ENCODE measurements at regions not wholly inside any gene's neighbourhood (a gene's known extent, or its start where the extent isn't known, plus 50 kb on each side); places are given as distances from the start of the nearest gene placed in this dataset.

DNA sequence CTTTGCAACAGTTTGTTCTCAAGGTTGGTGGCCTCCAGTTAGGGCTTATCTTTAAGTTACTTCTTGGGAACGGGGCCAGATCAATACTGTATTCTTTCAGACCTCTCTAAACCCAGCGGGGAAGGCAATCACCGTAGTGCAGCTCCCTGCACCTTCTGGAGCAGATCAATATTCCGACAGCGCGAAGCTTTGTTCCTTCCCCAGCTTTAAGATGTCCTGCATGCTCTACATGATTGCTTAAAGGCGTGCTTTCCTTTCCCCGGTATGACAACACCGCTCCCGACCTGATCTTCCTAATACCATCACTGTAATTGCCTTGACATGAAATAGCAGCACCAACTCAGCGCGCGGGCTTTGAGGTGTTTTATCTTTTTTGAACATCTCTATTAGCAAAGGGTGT lies 755.2 kb downstream of the NR2F2 start:
- peaks cover 0 to 12% (median 3%) of the 10 kb centered on the region in 6 donors for H3K9me3 Mint-ChIP-seq
- DNase-seq, result no peak
- H3K27ac Mint-ChIP-seq, result no peak overlapping the region
- no peaks in the 10 kb centered on the region for H3K36me3 Mint-ChIP-seq
- peaks cover 0 to 6% (median 2%) of the 10 kb centered on the region in 3 donors for H3K27me3 Mint-ChIP-seq (ENCODE audit: low read depth in 3 of 3)
- no peak overlapping the region for H3K4me3 Mint-ChIP-seq
- H3K4me1 Mint-ChIP-seq, result no peaks in the 10 kb centered on the region

DNA sequence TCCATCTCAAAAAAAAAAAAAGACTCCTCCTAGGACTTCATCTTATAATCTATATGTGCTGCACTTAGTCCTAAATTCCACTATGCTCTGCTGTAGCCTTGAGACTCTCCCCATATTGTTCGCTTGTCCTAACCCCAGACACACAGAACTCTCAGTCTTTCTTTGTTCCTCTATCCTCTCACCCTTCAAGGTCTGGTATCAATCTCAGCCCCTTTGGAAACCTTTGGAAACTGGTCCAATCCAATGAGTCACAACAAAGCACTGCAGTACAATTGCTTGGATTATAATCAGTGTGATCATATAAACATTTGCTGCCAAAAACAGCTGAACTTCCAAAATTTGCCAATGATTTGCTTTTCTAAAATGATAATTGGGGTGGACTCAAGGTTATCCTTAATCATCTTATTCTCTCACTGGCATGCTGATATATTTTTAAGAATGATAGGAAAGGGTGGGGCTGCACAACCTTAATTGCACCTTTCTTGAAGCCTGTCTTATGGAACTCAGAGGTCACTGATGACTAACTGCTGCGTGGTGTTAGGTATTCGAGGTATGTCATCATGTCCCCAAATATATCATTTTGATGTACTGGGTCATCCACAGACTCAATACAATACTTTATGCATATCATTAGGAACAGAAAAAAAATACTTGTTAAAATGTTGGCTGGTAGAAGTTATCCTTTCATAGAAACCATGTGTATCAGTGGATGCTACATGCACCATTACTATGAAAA lies 756.7 kb downstream of the NR2F2 start:
- Mint-ChIP-seq H3K36me3 (no peaks in the 10 kb centered on the region), H3K27ac (no peak overlapping the region), H3K4me3 (no peak overlapping the region), H3K27me3 (ENCODE audit: low read depth in 3 of 3) (peaks cover 0 to 4% (median 0%) of the 10 kb centered on the region in 3 donors), H3K4me1 (no peaks in the 10 kb centered on the region), H3K9me3 (peaks cover 0 to 16% (median 3%) of the 10 kb centered on the region in 6 donors)
- no peak for DNase-seq

DNA sequence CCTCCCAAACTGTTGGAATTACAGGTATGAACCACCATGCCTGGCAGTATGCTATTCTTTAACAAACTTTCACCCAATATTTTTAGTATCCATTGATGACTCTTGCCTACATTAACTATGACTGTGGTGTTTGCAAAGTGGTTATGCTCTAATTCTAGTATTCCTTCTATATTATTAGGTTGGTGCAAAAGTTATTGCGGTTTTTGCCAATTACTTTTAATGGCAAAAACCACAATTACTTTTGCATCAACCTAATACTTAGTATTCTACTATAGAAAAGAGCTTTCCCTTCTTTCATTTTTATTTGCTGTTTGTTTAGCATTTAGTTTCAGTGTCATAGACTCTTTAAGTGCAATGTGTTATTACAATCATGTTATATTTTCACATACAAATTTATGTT lies 760.6 kb downstream of the NR2F2 start:
- Mint-ChIP-seq H3K36me3 (no peaks in the 10 kb centered on the region), H3K27me3 (ENCODE audit: low read depth in 3 of 3) (peaks cover 0 to 6% (median 1%) of the 10 kb centered on the region in 3 donors), H3K9me3 (peaks cover 0 to 10% (median 5%) of the 10 kb centered on the region in 6 donors), H3K4me3 (no peak overlapping the region), H3K27ac (no peak overlapping the region), H3K4me1 (no peaks in the 10 kb centered on the region)
- no peak for DNase-seq

DNA sequence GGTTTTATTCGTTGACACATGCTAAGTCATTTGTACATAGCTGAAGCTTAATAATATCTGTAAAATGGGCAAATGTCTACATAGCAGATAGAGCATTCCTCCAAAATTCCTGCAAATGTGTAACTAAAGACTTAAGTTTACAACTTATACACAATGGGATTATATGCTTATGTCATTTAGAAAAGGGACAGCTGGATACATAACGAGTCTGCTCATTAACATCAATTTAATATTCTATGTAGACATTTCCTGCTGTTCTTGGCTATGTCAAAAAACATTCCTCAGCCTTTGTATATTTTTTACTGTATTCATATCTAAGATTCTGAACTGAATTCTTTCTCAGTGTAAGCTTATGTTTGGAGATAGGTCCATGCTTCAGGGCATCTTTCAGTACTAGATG lies 762.2 kb downstream of the NR2F2 start:
- Mint-ChIP-seq H3K27ac (no peak overlapping the region), H3K4me1 (no peaks in the 10 kb centered on the region), H3K36me3 (no peaks in the 10 kb centered on the region), H3K9me3 (peaks cover 0 to 9% (median 5%) of the 10 kb centered on the region in 6 donors), H3K27me3 (ENCODE audit: low read depth in 3 of 3) (peaks cover 0 to 3% (median 1%) of the 10 kb centered on the region in 3 donors), H3K4me3 (no peak overlapping the region)
- no peak for DNase-seq

DNA sequence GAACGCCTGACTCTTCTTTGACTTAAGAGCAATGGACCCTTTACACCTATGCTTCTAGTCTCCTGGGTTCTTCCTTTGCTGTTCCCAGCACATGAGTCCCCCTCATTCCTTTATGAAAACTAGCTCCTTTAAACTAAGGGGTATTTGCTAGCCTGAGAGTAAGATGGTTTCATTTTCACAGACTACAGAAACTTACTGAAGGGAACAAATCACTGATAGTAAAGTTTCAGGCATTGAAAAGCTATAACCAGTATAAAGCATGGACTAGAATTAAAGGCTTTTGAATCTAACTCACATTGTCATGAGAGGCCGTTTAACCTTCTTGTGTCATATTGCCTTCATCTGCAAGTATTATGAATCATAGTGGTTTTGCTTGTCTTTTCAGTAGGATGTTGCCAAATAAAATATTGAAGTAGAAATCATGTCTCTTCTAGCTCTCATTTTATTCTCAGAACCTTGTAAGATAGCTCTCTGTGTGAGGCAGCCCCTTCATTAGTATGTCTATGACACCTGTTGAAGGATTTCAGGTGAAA lies 765.9 kb downstream of the NR2F2 start:
- Mint-ChIP-seq H3K36me3 (no peaks in the 10 kb centered on the region), H3K9me3 (peaks cover 3 to 15% (median 7%) of the 10 kb centered on the region in 6 donors), H3K4me3 (no peak overlapping the region), H3K27me3 (ENCODE audit: low read depth in 3 of 3) (peaks cover 0 to 4% (median 3%) of the 10 kb centered on the region in 3 donors), H3K4me1 (no peaks in the 10 kb centered on the region), H3K27ac (no peak overlapping the region)
- no peak for DNase-seq

DNA sequence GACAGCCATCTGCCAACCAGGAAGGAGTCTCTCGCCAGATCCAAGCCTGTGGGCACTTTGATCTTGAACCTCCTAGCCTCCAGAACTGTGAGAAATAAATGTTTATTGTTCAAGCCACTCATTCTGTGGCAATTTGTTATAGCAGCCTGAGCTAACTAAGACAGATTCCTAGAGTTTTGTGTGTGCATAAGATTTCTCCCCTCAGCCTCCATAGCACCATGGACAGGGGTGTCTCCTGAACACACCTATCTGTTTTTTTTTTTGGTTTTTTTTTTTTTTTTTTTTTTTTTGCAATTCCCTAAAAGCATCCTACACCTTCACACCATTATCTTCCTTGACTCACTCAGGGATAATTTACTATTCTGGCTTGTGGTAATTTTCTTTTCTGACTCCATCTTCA lies 768.5 kb downstream of the NR2F2 start:
- peaks cover 3 to 12% (median 6%) of the 10 kb centered on the region in 6 donors for H3K9me3 Mint-ChIP-seq
- DNase-seq, result no peak
- H3K36me3 Mint-ChIP-seq, result no peaks in the 10 kb centered on the region
- H3K27me3 Mint-ChIP-seq (ENCODE audit: low read depth in 3 of 3), result peaks cover 1 to 3% (median 3%) of the 10 kb centered on the region in 3 donors
- no peaks in the 10 kb centered on the region for H3K4me1 Mint-ChIP-seq
- no peak overlapping the region for H3K27ac Mint-ChIP-seq
- no peak overlapping the region for H3K4me3 Mint-ChIP-seq

DNA sequence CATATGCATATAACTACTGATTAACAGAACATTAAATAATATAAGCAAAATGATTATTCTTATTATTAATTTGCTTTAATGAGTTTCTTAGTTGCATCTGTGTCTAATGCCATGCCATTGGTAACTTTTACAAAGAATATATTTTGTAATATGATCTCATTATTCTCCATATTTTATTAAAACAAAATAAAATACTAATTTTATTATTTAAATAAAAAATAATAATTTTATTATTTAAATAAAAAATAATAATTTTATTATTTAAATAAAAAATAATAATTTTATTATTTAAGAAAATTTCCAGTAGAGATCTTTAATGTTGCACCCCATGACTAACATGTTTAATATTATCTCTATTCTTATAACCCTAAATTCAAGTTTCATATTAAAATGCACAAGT lies 771.1 kb downstream of the NR2F2 start:
- no peak for DNase-seq
- H3K9me3 Mint-ChIP-seq, result peaks cover 4 to 16% (median 6%) of the 10 kb centered on the region in 6 donors
- no peaks in the 10 kb centered on the region for H3K4me1 Mint-ChIP-seq
- H3K27me3 Mint-ChIP-seq (ENCODE audit: low read depth in 3 of 3), result peaks cover 1 to 5% (median 4%) of the 10 kb centered on the region in 3 donors
- H3K36me3 Mint-ChIP-seq, result no peaks in the 10 kb centered on the region
- H3K27ac Mint-ChIP-seq, result no peak overlapping the region
- H3K4me3 Mint-ChIP-seq, result no peak overlapping the region

DNA sequence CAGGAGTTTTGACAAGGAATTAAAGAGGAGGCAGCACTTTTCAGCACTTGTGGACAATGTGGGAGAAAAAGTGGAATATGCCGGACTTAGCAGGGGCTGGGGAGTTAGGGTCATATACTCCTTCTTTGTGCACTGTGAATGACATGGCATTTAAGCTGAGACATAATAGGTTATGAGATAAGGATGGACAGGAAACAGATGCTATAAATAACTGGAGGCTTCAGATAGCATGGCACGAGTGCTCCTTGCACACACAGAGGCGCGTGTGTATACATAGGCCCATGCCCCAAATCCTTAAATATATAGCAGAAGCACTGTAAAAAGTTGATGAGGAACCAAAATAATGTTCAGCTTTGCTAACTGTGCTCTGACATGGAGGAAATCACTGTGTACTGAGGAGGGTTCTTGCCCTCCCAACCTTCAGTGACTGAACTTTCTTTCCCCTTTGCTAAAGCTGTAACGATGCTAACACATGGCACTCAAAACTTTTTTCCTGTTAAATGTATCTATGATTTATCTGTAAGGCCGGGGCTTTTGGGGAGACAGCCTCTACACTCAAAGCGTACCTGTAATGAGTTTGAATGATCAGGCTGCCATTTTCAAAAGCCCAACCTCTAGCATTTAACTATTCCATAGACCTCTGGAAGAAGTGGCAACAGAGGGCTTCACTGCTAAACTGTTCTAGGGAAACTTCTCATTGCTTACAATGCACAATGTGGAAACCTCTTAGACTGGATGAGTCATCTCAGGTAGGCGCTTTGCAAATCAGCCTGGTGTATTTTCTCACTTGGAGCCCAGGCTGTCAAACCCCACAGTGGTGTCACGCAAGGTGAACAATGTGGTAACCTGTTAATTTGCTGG lies 784.6 kb downstream of the NR2F2 start:
- Mint-ChIP-seq H3K4me3 (no peak overlapping the region), H3K27me3 (ENCODE audit: low read depth in 3 of 3) (peaks cover 0 to 2% (median 1%) of the 10 kb centered on the region in 3 donors), H3K9me3 (peaks cover 9 to 20% (median 13%) of the 10 kb centered on the region in 6 donors), H3K36me3 (no peaks in the 10 kb centered on the region), H3K27ac (no peak overlapping the region), H3K4me1 (no peaks in the 10 kb centered on the region)
- no peak for DNase-seq

DNA sequence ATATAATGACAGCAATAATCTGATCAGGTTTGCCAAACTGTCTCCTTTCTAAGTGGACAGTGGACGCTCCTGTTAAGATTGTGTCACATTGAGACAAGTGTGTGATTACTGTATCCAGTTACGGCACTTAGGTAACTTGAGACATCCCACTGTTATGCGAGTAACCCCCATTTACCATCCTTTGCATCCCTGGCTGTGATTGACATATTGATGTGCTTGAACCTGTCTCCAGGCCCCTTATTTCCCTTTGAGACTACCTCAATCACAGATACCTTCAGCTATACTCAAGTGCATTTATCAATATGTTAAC lies 785.2 kb downstream of the NR2F2 start:
- Mint-ChIP-seq H3K9me3 (peaks cover 6 to 17% (median 14%) of the 10 kb centered on the region in 6 donors), H3K27ac (no peak overlapping the region), H3K4me1 (no peaks in the 10 kb centered on the region), H3K27me3 (ENCODE audit: low read depth in 3 of 3) (peaks cover 0 to 2% (median 1%) of the 10 kb centered on the region in 3 donors), H3K36me3 (no peaks in the 10 kb centered on the region), H3K4me3 (no peak overlapping the region)
- no peak for DNase-seq

DNA sequence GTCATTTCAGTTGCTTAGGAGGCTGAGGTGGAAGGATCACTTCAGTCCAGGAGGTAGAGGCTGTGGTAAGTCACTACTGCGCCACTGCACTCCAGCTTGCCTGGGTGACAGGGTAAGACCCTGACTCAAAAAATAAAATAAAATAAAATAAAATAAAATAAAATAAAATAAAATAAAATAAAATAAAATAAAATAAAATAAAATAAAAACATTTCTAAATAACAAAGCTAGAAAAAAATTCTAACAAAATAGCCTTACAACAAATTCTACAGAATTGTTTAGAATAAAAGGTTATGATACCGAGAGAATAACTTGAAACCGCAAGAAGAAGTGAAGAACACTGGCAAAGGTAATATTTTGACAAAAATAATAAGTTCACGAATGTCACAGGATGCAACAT lies 794.3 kb downstream of the NR2F2 start:
- H3K27ac Mint-ChIP-seq, result no peak overlapping the region
- peaks cover 0 to 2% (median 0%) of the 10 kb centered on the region in 3 donors for H3K27me3 Mint-ChIP-seq (ENCODE audit: low read depth in 3 of 3)
- H3K9me3 Mint-ChIP-seq, result peaks cover 0 to 21% (median 4%) of the 10 kb centered on the region in 6 donors
- H3K36me3 Mint-ChIP-seq, result no peaks in the 10 kb centered on the region
- no peak overlapping the region for H3K4me3 Mint-ChIP-seq
- DNase-seq, result no peak
- no peaks in the 10 kb centered on the region for H3K4me1 Mint-ChIP-seq

DNA sequence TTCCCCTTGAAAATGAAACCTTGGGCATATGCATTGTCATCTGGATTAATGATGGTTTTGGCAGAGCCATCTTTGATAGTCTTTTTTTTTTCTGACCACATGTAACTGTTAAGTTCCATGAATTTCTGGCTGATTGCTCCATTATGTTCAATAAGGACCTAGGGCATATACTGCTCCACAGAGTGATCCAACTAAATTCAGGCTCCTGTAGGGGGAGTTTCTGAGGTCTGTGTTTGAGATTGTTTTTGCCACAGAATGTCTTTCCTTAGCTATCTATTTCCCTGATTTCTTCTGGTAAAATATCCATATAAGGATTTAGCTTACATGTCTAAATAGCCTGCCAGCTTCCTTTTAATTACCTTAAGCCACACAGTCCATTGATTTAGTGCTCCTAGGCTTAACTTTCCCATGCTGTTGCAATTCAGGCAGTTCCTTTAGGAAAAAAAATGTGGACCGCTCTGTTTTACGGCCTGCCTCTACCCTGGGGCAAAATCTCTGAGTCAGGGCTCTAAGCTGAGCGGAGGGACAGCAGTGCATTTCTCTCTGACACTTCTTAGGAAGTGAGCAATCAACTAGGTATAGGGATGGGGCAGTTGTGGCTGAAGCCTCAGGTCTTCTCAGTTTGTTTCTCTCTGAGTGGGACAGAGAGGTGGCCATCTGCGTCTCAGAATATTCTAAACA lies 796.2 kb downstream of the NR2F2 start:
- H3K27me3 Mint-ChIP-seq (ENCODE audit: low read depth in 3 of 3), result peaks cover 0 to 3% (median 2%) of the 10 kb centered on the region in 3 donors
- H3K9me3 Mint-ChIP-seq, result peaks cover 0 to 9% (median 5%) of the 10 kb centered on the region in 6 donors
- H3K27ac Mint-ChIP-seq, result no peak overlapping the region
- no peak overlapping the region for H3K4me3 Mint-ChIP-seq
- no peak for DNase-seq
- H3K4me1 Mint-ChIP-seq, result no peaks in the 10 kb centered on the region
- H3K36me3 Mint-ChIP-seq, result no peaks in the 10 kb centered on the region

DNA sequence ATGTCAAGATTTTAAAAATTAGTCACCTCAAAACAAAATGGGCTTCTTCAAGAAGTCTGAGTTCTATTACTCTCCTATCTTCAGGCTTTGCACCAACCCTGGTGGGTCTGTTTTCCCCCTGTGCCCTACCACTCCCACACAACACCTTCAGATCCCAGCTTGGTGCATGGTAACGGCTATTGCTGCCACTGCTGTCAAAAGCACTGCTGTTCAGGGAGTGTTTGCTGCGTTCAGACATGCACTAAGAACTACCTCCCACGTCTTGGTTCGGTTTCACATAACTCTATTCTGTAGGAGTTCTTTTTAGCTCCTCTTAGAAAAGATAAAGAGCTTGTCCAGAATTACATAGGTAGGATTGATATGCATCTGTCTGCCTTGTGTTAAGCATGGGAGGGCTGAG lies 799.2 kb downstream of the NR2F2 start:
- peaks cover 0 to 15% (median 6%) of the 10 kb centered on the region in 6 donors for H3K9me3 Mint-ChIP-seq
- no peak overlapping the region for H3K27ac Mint-ChIP-seq
- no peak overlapping the region for H3K4me3 Mint-ChIP-seq
- DNase-seq, result no peak
- H3K36me3 Mint-ChIP-seq, result no peaks in the 10 kb centered on the region
- H3K27me3 Mint-ChIP-seq (ENCODE audit: low read depth in 3 of 3), result peaks cover 2 to 7% (median 2%) of the 10 kb centered on the region in 3 donors
- H3K4me1 Mint-ChIP-seq, result no peaks in the 10 kb centered on the region

DNA sequence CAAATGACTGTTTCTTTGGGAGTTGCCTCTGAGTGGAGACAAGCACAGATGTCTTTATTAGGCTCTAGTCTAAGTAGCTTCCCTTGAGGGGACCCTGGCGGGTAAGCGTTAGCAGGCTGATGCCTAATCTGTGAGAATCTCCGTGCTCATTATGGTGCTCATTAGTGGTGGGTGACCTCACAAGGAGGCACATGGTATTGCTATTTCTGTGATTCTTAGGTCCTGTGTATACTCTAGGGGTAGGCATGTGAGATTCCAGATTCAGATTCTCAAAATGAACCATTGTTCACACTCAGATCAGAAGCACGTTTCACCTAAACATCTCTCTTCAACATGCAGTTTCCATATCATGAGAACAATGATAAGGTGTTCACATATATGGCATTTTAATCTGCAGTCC lies 809.7 kb downstream of the NR2F2 start:
- no peak overlapping the region for H3K27ac Mint-ChIP-seq
- H3K36me3 Mint-ChIP-seq, result peaks cover 0 to 3% (median 0%) of the 10 kb centered on the region in 3 donors
- no peaks in the 10 kb centered on the region for H3K4me1 Mint-ChIP-seq
- H3K9me3 Mint-ChIP-seq, result peaks cover 0 to 18% (median 4%) of the 10 kb centered on the region in 6 donors
- DNase-seq, result no peak
- no peak overlapping the region for H3K4me3 Mint-ChIP-seq
- peaks cover 0 to 2% (median 0%) of the 10 kb centered on the region in 3 donors for H3K27me3 Mint-ChIP-seq (ENCODE audit: low read depth in 3 of 3)

Measured in immature natural killer cell (primary cell).